Left cardiac atrium (tissue), 4 donors: ENCODE measurements at regions not wholly inside any gene's neighbourhood (a gene's known extent, or its start where the extent isn't known, plus 50 kb on each side); places are given as distances from the start of the nearest gene placed in this dataset.

Source experiments
- ATAC-seq, 2 donors: fragments of 200-7000 bp; cut with Tn5 transposase; one replicate each; pipeline ENCODE4 v1.9.1; 2020; ENCODE audit warnings: mild to moderate bottlenecking in 2 of 2, moderate library complexity in 2 of 2
- DNase-seq: peaks from one replicate; pipeline ENCODE4 v3.0.0-alpha.2; 2020
- intact Hi-C, 2 donors: fragments of 100-400 bp; cut with DNase I; formaldehyde crosslinking; loops; one replicate each; pipeline versions ENCODE4 v1.14.1 to v1.15.1; 2022 to 2023
- donor health status: DM: no; HTN: yes; CAD: no.
- donor health status: DM: no; HTN: yes; CAD: no; lungs with severe emphysema.
- donor health status: DM: yes; HTN: yes; CAD: no.
- donor health status: Dilated cardiomyopathy.

GRCh38 chr6:168381726-168382458 is 59.1 kb upstream of the SMOC2 start:
- no peak for DNase-seq
- no peak for ATAC-seq
- intact Hi-C loops, result no loop called here

GRCh38 chr6:168383062-168383854 is 57.7 kb upstream of the SMOC2 start:
- DNase-seq (no peak), ATAC-seq (no peak)
- intact Hi-C loops, result no loop called here

GRCh38 chr6:168384045-168385036 is 56.6 kb upstream of the SMOC2 start:
- intact Hi-C loops, result no loop called here
- no peak for DNase-seq
- peak; percentile 64 to 73 for ATAC-seq

GRCh38 chr6:168385037-168385759 is 55.8 kb upstream of the SMOC2 start:
- no peak for ATAC-seq
- intact Hi-C loops, result no loop called here
- no peak for DNase-seq

GRCh38 chr6:168385858-168386735 is 54.9 kb upstream of the SMOC2 start:
- intact Hi-C loops, result no loop called here
- ATAC-seq, result no peak
- DNase-seq, result no peak

- no peak for DNase-seq
- intact Hi-C loops, result no loop called here
- no peak for ATAC-seq
These were observed 54.0 kb upstream of the SMOC2 start for GRCh38 chr6:168386973-168387372.

- intact Hi-C loops, result no loop called here
- ATAC-seq (no peak), DNase-seq (no peak)
These were observed 53.6 kb upstream of the SMOC2 start for GRCh38 chr6:168387426-168387825.

GRCh38 chr6:168387911-168388310 is 53.1 kb upstream of the SMOC2 start:
- DNase-seq, result no peak
- intact Hi-C loops, result no loop called here
- no peak for ATAC-seq

GRCh38 chr6:168388641-168389633 is 52.0 kb upstream of the SMOC2 start:
- DNase-seq (no peak), ATAC-seq (no peak)
- intact Hi-C loops, result no loop called here

GRCh38 chr6:168390749-168391420 is 50.1 kb upstream of the SMOC2 start:
- intact Hi-C loops, result no loop called here
- no peak for DNase-seq
- no peak for ATAC-seq
